ENCODE measurements at regions not wholly inside any gene's neighbourhood (a gene's known extent, or its start where the extent isn't known, plus 50 kb on each side); places are given as distances from the start of the nearest gene placed in this dataset.

- peak; percentile 98 for ATAC-seq
- DNase-seq (ENCODE audit: low spot score) = peak; percentile 70
Measured at GRCh38 chr3:70120357-70120966, 120.9 kb downstream of the SAMMSON start.

- DNase-seq (ENCODE audit: low spot score) (no peak), ATAC-seq (no peak)
Measured at GRCh38 chr3:70127192-70127591, 127.7 kb downstream of the SAMMSON start.

GRCh38 chr3:70137366-70137765, 137.8 kb downstream of the SAMMSON start:
- no peak for ATAC-seq
- DNase-seq (ENCODE audit: low spot score) = no peak

GRCh38 chr3:70138606-70139005, 139.1 kb downstream of the SAMMSON start:
- ATAC-seq = no peak
- DNase-seq (ENCODE audit: low spot score) = no peak

Measured in left lobe of liver (tissue), 2 donors.